ENCODE measurements at regions not wholly inside any gene's neighbourhood (a gene's known extent, or its start where the extent isn't known, plus 50 kb on each side); places are given as distances from the start of the nearest gene placed in this dataset.

- no peak for DNase-seq
Observed at GRCh38 chr2:7906431-7906830, 775.4 kb upstream of the ID2 start.

- DNase-seq, result no peak
Observed at GRCh38 chr2:7907041-7907440, 774.8 kb upstream of the ID2 start.

GRCh38 chr2:7910752-7911151 is 771.1 kb upstream of the ID2 start:
- DNase-seq, result no peak

GRCh38 chr2:7911196-7911595 is 770.7 kb upstream of the ID2 start:
- DNase-seq, result no peak

GRCh38 chr2:7913974-7914373 is 767.9 kb upstream of the ID2 start:
- no peak for DNase-seq

GRCh38 chr2:7915302-7916091 is 766.4 kb upstream of the ID2 start:
- no peak for DNase-seq

GRCh38 chr2:7916670-7917069 is 765.2 kb upstream of the ID2 start:
- DNase-seq, result no peak

- no peak for DNase-seq
Observed at GRCh38 chr2:7919510-7919909, 762.3 kb upstream of the ID2 start.

GRCh38 chr2:7924023-7924762 is 757.7 kb upstream of the ID2 start:
- no peak for DNase-seq

GRCh38 chr2:7925506-7925905 is 756.4 kb upstream of the ID2 start:
- no peak for DNase-seq

- DNase-seq, result no peak
Observed at GRCh38 chr2:7927691-7928090, 754.2 kb upstream of the ID2 start.

GRCh38 chr2:7929281-7929680 is 752.6 kb upstream of the ID2 start:
- no peak for DNase-seq

- peak; percentile 38 for DNase-seq
Observed at GRCh38 chr2:7930800-7931635, 750.8 kb upstream of the ID2 start.

GRCh38 chr2:7931808-7932207 is 750.0 kb upstream of the ID2 start:
- no peak for DNase-seq

- no peak for DNase-seq
Observed at GRCh38 chr2:7933672-7934071, 748.2 kb upstream of the ID2 start.

GRCh38 chr2:7934476-7934875 is 747.4 kb upstream of the ID2 start:
- no peak for DNase-seq

GRCh38 chr2:7937082-7937481 is 744.8 kb upstream of the ID2 start:
- no peak for DNase-seq

GRCh38 chr2:7940723-7941122 is 741.1 kb upstream of the ID2 start:
- DNase-seq, result no peak

GRCh38 chr2:7943446-7943845 is 738.4 kb upstream of the ID2 start:
- DNase-seq, result no peak

GRCh38 chr2:7945026-7945425 is 736.8 kb upstream of the ID2 start:
- DNase-seq, result no peak

- no peak for DNase-seq
Observed at GRCh38 chr2:7950035-7950612, 731.7 kb upstream of the ID2 start.

- DNase-seq, result no peak
Observed at GRCh38 chr2:7951001-7951400, 730.9 kb upstream of the ID2 start.

- DNase-seq, result no peak
Observed at GRCh38 chr2:7951490-7951889, 730.4 kb upstream of the ID2 start.
